Activated gamma-delta T cell treated with Interleukin-2 at 50 U/mL for 16 hours (primary cell): ENCODE measurements at regions not wholly inside any gene's neighbourhood (a gene's known extent, or its start where the extent isn't known, plus 50 kb on each side); places are given as distances from the start of the nearest gene placed in this dataset.
A peak's percentile ranks its signal among the peaks of the same experiment; 100 is the strongest.
"Not testable (repeated sequence)": the region's sequence is repeated elsewhere in the genome, so short reads cannot be mapped to it uniquely, and the experiment has no call there.

Source experiments
- DNase-seq: peaks from one replicate; pipeline ENCODE4 v3.0.0-alpha.2; 2020

- no peak for DNase-seq
Observed at GRCh38 chr3:27554706-27555105, 70.5 kb upstream of the SLC4A7 start.

- no peak for DNase-seq
Observed at GRCh38 chr3:27553886-27554540, 69.8 kb upstream of the SLC4A7 start.

GRCh38 chr3:27552708-27553107 is 68.5 kb upstream of the SLC4A7 start:
- not testable (repeated sequence) for DNase-seq

GRCh38 chr3:27551413-27551812 is 67.2 kb upstream of the SLC4A7 start:
- DNase-seq: not testable (repeated sequence)

- DNase-seq: no peak
Observed at GRCh38 chr3:27545061-27545460, 60.9 kb upstream of the SLC4A7 start.

GRCh38 chr3:27544372-27544865 is 60.2 kb upstream of the SLC4A7 start:
- no peak for DNase-seq

- DNase-seq: no peak
Observed at GRCh38 chr3:27542476-27542875, 58.3 kb upstream of the SLC4A7 start.

- DNase-seq: no peak
Observed at GRCh38 chr3:27540231-27540630, 56.0 kb upstream of the SLC4A7 start.

GRCh38 chr3:27536491-27536890 is 52.3 kb upstream of the SLC4A7 start:
- no peak for DNase-seq

GRCh38 chr3:27535809-27536392 is 51.7 kb upstream of the SLC4A7 start:
- DNase-seq: no peak

GRCh38 chr3:27533718-27534573 is 49.8 kb upstream of the SLC4A7 start:
- DNase-seq: peak; percentile 44
